Activated naive CD8-positive, alpha-beta T cell treated with anti-CD3 and anti-CD28 coated beads for 36 hours (primary cell): ENCODE measurements at regions not wholly inside any gene's neighbourhood (a gene's known extent, or its start where the extent isn't known, plus 50 kb on each side); places are given as distances from the start of the nearest gene placed in this dataset.
"Not testable (repeated sequence)": the region's sequence is repeated elsewhere in the genome, so short reads cannot be mapped to it uniquely, and the experiment has no call there.

Experiments
- DNase-seq: peaks from one replicate; pipeline ENCODE4 v3.0.0; 2021
- H3K27ac Mint-ChIP-seq: one replicate; pipeline ENCODE4 v1.8.0; 2022; ENCODE audit warnings: mild to moderate bottlenecking, moderate library complexity, mixed read lengths
- H3K27me3 Mint-ChIP-seq: one replicate; pipeline ENCODE4 v1.8.0; 2022; ENCODE audit warnings: mild to moderate bottlenecking, mixed read lengths
- H3K36me3 Mint-ChIP-seq: one replicate; pipeline ENCODE4 v1.8.0; 2021; ENCODE audit warnings: mild to moderate bottlenecking, mixed read lengths
- H3K4me1 Mint-ChIP-seq: one replicate; pipeline ENCODE4 v1.8.0; 2021; ENCODE audit warnings: mixed read lengths
- H3K4me3 Mint-ChIP-seq: one replicate; pipeline ENCODE4 v1.8.0; 2022; ENCODE audit warnings: mild to moderate bottlenecking, moderate library complexity, mixed read lengths
- H3K9me3 Mint-ChIP-seq: one replicate; pipeline ENCODE4 v1.8.0; 2022; ENCODE audit warnings: mixed read lengths

DNA sequence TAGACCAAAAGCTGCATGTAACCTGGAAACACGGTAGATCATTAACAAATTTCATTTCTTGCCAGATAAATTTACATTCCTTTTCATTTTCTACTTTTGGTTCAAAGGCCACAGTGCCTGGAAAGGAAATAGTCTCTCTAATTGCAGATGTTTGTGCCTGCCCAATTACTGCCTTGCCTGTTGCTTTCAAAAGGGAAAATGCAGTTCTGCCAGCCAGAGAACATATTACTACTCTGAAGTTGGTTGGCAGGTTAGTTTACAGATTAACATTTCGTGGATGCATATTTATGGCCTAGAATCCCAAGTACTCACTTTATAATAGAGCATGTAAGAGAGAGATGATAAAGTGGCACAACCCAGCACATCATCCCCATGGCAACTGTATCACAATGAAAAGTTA lies 124.3 kb upstream of the LRRC3B start:
- H3K27ac Mint-ChIP-seq: no peak overlapping the region
- no peaks in the 10 kb centered on the region for H3K36me3 Mint-ChIP-seq
- DNase-seq: no peak
- H3K4me3 Mint-ChIP-seq: no peak overlapping the region
- no peaks in the 10 kb centered on the region for H3K27me3 Mint-ChIP-seq
- H3K4me1 Mint-ChIP-seq: no peaks in the 10 kb centered on the region
- peaks cover 6% of the 10 kb centered on the region for H3K9me3 Mint-ChIP-seq

- no peaks in the 10 kb centered on the region for H3K27me3 Mint-ChIP-seq
- H3K9me3 Mint-ChIP-seq: peaks cover 1% of the 10 kb centered on the region
- no peak overlapping the region for H3K27ac Mint-ChIP-seq
These were observed 117.2 kb upstream of the LRRC3B start for GRCh38 chr3:26505399-26505798.

DNA sequence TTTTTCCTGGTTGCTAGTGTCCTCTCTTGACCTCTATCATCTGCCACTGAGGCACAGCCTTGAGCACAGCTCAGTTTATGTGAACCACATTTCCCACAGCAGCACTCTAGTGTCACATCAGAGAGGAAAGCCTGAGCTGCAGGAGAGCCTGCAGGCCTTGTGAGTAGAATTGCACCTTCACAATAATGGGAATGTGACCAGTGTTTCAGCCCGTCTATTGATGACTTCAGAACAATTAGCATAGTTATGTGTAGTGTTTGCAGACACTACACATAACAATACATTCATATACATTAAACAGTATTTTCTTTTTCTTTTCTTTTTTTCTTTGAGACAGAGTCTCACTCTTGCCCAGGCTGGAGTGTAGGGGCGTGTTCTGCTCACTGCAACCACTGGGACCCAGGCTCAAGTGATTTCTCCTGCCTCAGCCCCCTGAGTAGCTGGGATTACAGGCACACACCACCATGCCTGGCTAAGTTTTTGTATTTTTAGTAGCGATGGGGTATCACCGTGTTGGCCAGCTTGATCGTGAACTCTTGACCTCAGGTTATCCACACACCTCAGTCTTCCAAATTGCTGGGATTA lies 108.0 kb upstream of the LRRC3B start:
- not testable (repeated sequence) for H3K27ac Mint-ChIP-seq, H3K9me3 Mint-ChIP-seq

More at GRCh38 chr3:26505399-26505798, 117.2 kb upstream of the LRRC3B start:
- Mint-ChIP-seq H3K36me3 (no peaks in the 10 kb centered on the region), H3K4me1 (no peaks in the 10 kb centered on the region), H3K4me3 (no peak overlapping the region)
- no peak for DNase-seq

DNA sequence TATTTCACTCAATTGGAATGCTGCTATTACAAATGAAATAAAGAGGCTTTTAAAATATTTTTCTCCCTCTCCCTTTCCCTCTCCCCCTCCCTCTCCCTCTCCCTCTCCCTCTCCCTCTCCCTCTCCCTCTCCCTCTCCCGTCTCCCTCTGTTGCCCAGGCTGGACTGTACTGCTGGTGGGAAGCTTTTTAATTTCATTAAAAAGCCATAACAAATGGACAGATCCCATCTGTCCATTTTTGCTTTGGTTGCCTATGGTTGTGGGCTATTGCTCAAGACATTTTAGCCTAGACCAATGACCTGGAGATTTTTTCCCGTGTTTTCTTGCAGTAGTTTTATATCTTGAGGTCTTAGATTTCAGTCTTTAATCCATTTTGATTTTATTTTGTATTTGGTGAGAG lies 107.2 kb upstream of the LRRC3B start:
- DNase-seq: no peak

More for the DNA sequence above, 108.0 kb upstream of the LRRC3B start:
- DNase-seq, H3K27me3 Mint-ChIP-seq, H3K4me3 Mint-ChIP-seq, H3K4me1 Mint-ChIP-seq, H3K36me3 Mint-ChIP-seq: not testable (repeated sequence)

DNA sequence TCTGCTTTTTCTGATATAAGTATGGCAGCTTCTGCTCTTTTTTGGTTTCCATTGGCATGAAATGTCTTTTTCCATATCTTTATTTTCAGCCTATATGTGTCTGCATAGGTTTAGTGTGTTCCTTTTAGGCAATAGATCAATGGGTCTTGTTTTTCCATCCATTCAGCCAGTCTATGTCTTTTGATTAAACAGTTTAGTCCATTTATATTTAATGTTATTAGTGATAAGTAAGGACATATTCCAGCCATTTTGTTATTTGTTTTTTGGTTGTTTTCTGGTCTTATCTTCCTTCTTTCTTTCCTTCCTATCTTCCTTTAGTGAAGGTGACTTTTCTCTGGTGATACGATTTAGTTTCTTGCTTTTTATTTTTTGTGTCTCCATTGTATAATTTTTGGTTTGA lies 101.3 kb upstream of the LRRC3B start:
- Mint-ChIP-seq H3K4me1 (no peaks in the 10 kb centered on the region), H3K4me3 (no peak overlapping the region), H3K27ac (no peak overlapping the region), H3K27me3 (no peaks in the 10 kb centered on the region), H3K36me3 (no peaks in the 10 kb centered on the region), H3K9me3 (peaks cover 22% of the 10 kb centered on the region)
- DNase-seq: no peak

More for the DNA sequence above, 107.2 kb upstream of the LRRC3B start:
- Mint-ChIP-seq H3K9me3 (peaks cover 3% of the 10 kb centered on the region), H3K27me3 (no peaks in the 10 kb centered on the region), H3K4me1 (no peaks in the 10 kb centered on the region), H3K27ac (no peak overlapping the region), H3K4me3 (no peak overlapping the region), H3K36me3 (no peaks in the 10 kb centered on the region)

- DNase-seq: no peak
- no peak overlapping the region for H3K27ac Mint-ChIP-seq
- no peaks in the 10 kb centered on the region for H3K27me3 Mint-ChIP-seq
- no peaks in the 10 kb centered on the region for H3K36me3 Mint-ChIP-seq
- H3K9me3 Mint-ChIP-seq: peaks cover 22% of the 10 kb centered on the region
- no peak overlapping the region for H3K4me3 Mint-ChIP-seq
- H3K4me1 Mint-ChIP-seq: no peaks in the 10 kb centered on the region
These were observed 99.7 kb upstream of the LRRC3B start for GRCh38 chr3:26522919-26523318.

DNA sequence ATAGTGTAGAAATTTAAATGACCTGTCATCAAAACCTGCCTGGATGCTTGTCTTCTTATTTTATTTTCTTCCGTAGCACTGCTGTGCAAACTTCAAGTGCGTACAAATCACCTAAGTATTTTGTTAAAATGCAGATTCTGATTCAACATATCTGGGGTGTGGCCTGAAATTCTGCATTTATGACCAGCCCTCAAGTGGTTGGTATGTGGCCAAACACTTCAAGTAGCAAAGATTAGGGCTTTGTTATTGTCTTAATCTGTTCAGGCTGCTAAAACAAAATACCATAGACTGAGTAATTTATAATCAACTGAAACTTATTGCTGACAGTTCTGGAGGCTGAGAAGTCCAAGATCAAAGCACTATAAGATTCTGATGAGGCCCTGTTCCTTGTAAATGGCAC lies 97.6 kb upstream of the LRRC3B start:
- Mint-ChIP-seq H3K27me3 (no peaks in the 10 kb centered on the region), H3K27ac (no peak overlapping the region), H3K9me3 (peaks cover 32% of the 10 kb centered on the region), H3K36me3 (no peaks in the 10 kb centered on the region), H3K4me3 (no peak overlapping the region), H3K4me1 (no peaks in the 10 kb centered on the region)
- DNase-seq: no peak

DNA sequence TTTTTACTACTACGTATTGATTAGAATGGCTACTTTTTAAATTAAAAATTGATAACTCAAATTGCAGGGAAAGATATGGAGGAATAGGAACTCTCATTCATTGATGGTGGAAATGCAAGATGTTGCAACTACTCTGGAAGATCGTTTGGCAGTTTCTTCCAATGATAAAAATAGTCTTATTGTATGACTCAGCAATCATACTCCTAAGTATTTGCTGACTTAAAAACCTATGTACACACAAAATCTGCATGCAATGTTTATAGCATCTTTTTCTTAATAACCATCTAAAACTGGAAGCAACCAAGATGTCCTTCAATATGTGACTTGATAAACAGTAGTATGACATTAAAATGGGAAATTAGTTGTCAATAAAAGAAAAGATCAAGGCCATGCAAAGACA lies 87.4 kb upstream of the LRRC3B start:
- no peak for DNase-seq
- Mint-ChIP-seq H3K4me1 (no peaks in the 10 kb centered on the region), H3K4me3 (no peak overlapping the region), H3K27me3 (no peaks in the 10 kb centered on the region), H3K36me3 (no peaks in the 10 kb centered on the region), H3K27ac (no peak overlapping the region), H3K9me3 (peaks cover 1% of the 10 kb centered on the region)

- Mint-ChIP-seq H3K27ac (no peak overlapping the region), H3K9me3 (peaks cover 4% of the 10 kb centered on the region), H3K27me3 (no peaks in the 10 kb centered on the region), H3K4me3 (no peak overlapping the region), H3K4me1 (no peaks in the 10 kb centered on the region), H3K36me3 (no peaks in the 10 kb centered on the region)
- no peak for DNase-seq
These were observed 85.6 kb upstream of the LRRC3B start for GRCh38 chr3:26536955-26537354.

DNA sequence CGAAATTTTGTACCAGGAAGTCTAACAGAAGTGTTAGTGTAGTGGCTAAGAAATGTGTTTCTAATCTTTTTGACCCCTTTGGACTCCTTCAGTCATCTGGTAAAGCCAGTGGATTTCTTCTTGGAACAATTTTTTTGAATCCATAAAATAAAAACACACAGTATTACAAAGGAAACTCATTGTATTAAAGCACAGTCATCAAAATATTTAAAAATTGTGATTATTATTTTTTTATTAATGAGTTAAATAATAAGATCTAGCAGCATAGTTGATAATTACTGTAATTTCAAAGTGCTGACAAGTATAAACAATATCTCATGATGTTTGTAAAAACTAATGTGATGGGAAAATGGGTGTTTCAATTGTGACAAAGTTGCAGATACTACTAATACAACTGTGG lies 72.2 kb upstream of the LRRC3B start:
- Mint-ChIP-seq H3K4me1 (no peaks in the 10 kb centered on the region), H3K27ac (no peak overlapping the region), H3K9me3 (no peaks in the 10 kb centered on the region)

DNA sequence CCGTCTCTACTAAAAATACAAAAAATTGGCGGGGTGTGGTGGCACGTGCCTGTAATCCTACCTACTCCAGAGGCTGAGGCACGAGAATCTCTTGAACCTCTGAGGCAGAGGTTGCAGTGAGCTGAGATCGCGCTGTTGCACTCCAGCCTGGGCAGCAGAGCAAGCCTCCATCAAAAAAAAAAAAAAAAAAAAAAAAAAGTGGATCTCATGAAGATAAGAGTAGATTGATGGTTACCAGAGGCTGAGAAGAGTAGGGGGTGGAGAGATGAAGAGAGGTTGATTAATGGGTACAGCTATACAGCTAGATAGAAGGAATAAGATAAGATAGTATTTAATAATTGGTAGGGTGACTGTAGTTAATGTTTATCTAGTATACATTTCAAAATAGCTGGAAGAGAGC lies 65.9 kb upstream of the LRRC3B start:
- Mint-ChIP-seq H3K9me3 (peaks cover 4% of the 10 kb centered on the region), H3K36me3 (no peaks in the 10 kb centered on the region), H3K27me3 (no peaks in the 10 kb centered on the region), H3K27ac (no peak overlapping the region), H3K4me1 (no peaks in the 10 kb centered on the region), H3K4me3 (no peak overlapping the region)
- no peak for DNase-seq

More for the DNA sequence above, 72.2 kb upstream of the LRRC3B start:
- DNase-seq: no peak
- Mint-ChIP-seq H3K27me3 (no peaks in the 10 kb centered on the region), H3K4me3 (no peak overlapping the region), H3K36me3 (no peaks in the 10 kb centered on the region)

DNA sequence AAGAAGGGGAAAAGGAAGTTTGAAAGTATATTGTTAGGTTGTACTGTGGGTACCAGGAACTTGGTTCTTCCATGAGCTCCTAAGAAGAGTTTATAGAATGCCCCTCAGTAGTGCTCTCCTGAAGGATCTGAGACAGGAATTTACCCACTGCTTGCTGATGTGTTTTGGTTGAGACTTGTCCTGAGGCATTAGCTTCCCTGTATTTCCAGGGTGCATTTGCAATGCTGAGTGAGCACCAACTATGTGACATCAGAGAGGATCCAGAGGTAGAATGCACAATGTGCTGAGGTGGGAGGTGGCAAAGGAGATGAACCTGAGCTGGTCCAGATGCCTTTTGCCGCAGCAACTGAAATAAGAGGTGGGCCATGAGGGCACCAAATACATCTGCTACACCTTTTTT lies 64.3 kb upstream of the LRRC3B start:
- Mint-ChIP-seq H3K27me3 (no peaks in the 10 kb centered on the region), H3K9me3 (peaks cover 4% of the 10 kb centered on the region), H3K27ac (no peak overlapping the region), H3K36me3 (no peaks in the 10 kb centered on the region), H3K4me3 (no peak overlapping the region), H3K4me1 (no peaks in the 10 kb centered on the region)
- no peak for DNase-seq

- no peak overlapping the region for H3K27ac Mint-ChIP-seq
These were observed 63.3 kb upstream of the LRRC3B start for GRCh38 chr3:26559227-26559626.

GRCh38 chr3:26560081-26560480 lies 62.5 kb upstream of the LRRC3B start:
- H3K4me1 Mint-ChIP-seq: no peaks in the 10 kb centered on the region
- H3K27me3 Mint-ChIP-seq: no peaks in the 10 kb centered on the region
- no peaks in the 10 kb centered on the region for H3K36me3 Mint-ChIP-seq

More at GRCh38 chr3:26559227-26559626, 63.3 kb upstream of the LRRC3B start:
- Mint-ChIP-seq H3K4me1 (no peaks in the 10 kb centered on the region), H3K9me3 (peaks cover 4% of the 10 kb centered on the region), H3K27me3 (no peaks in the 10 kb centered on the region), H3K36me3 (no peaks in the 10 kb centered on the region), H3K4me3 (no peak overlapping the region)
- no peak for DNase-seq

GRCh38 chr3:26562021-26562768 lies 60.4 kb upstream of the LRRC3B start:
- H3K27ac Mint-ChIP-seq: no peak overlapping the region
- H3K4me1 Mint-ChIP-seq: no peaks in the 10 kb centered on the region
- H3K27me3 Mint-ChIP-seq: no peaks in the 10 kb centered on the region
- peaks cover 1% of the 10 kb centered on the region for H3K9me3 Mint-ChIP-seq
- H3K4me3 Mint-ChIP-seq: no peak overlapping the region
- no peaks in the 10 kb centered on the region for H3K36me3 Mint-ChIP-seq
- no peak for DNase-seq

More at GRCh38 chr3:26560081-26560480, 62.5 kb upstream of the LRRC3B start:
- Mint-ChIP-seq H3K4me3 (no peak overlapping the region), H3K9me3 (peaks cover 4% of the 10 kb centered on the region), H3K27ac (no peak overlapping the region)
- no peak for DNase-seq
